ENCODE measurements at regions not wholly inside any gene's neighbourhood (a gene's known extent, or its start where the extent isn't known, plus 50 kb on each side); places are given as distances from the start of the nearest gene placed in this dataset.

- TF ChIP-seq CTCF (IDR thresholded peaks at IDR 0.05) (no peak), POLR2A (IDR thresholded peaks at IDR 0.05) (no peak), POLR2AphosphoS5 (IDR thresholded peaks at IDR 0.05) (no peak)
These were observed 97.2 kb upstream of the SIRPG start for GRCh38 chr20:1754749-1755148.

Measured in prostate gland (tissue), 2 donors.